DOHH2 (cell line): ENCODE measurements at regions not wholly inside any gene's neighbourhood (a gene's known extent, or its start where the extent isn't known, plus 50 kb on each side); places are given as distances from the start of the nearest gene placed in this dataset.

Experiments
- H3F3A ChIP-seq: fragments of 200-600 bp; sonication (generic), shearing (Covaris generic); 2 replicates; pipeline ENCODE4 v1.6.0; 2016; ENCODE audit warnings: antibody characterized with exemption, mild to moderate bottlenecking; ENCODE audit not compliant: control insufficient read depth, insufficient read depth
- H3K27ac ChIP-seq: fragments of 200-600 bp; sonication (generic); 2 replicates; pipeline ENCODE4 v1.5.1; 2014; ENCODE audit warnings: low read depth, mild to moderate bottlenecking, low read length, moderate library complexity
- H3K27me3 ChIP-seq: fragments of 200-600 bp; sonication (generic); 2 replicates; pipeline ENCODE4 v1.6.1; 2014; ENCODE audit warnings: mild to moderate bottlenecking, low read length, mixed read lengths; ENCODE audit not compliant: control insufficient read depth
- H3K36me3 ChIP-seq: fragments of 200-600 bp; sonication (generic); 2 replicates; pipeline ENCODE4 v1.6.1; 2014; ENCODE audit warnings: mild to moderate bottlenecking, low read length, moderate library complexity, mixed read lengths; ENCODE audit not compliant: control insufficient read depth
- H3K4me1 ChIP-seq: fragments of 200-600 bp; sonication (generic); 2 replicates; pipeline ENCODE4 v1.6.1; 2014; ENCODE audit warnings: mild to moderate bottlenecking, low read length, mixed read lengths; ENCODE audit not compliant: control insufficient read depth
- H3K4me2 ChIP-seq: fragments of 200-600 bp; sonication (generic); 2 replicates; pipeline ENCODE4 v1.6.0; 2014; ENCODE audit warnings: mild to moderate bottlenecking, low read length, moderate library complexity
- H3K4me3 ChIP-seq: fragments of 200-600 bp; sonication (generic); 2 replicates; pipeline ENCODE4 v1.5.1; 2014; ENCODE audit warnings: mild to moderate bottlenecking, low read length, mixed read lengths
- H3K79me2 ChIP-seq: fragments of 200-600 bp; sonication (generic); 2 replicates; pipeline ENCODE4 v1.6.1; 2014; ENCODE audit warnings: mild to moderate bottlenecking, low read length, mixed read lengths; ENCODE audit not compliant: control insufficient read depth
- H3K9me2 ChIP-seq: fragments of 200-600 bp; sonication (generic); replicated peaks from 2 replicates; pipeline ENCODE4 v1.6.1; 2014; ENCODE audit warnings: mild to moderate bottlenecking, low read length, mixed read lengths; ENCODE audit not compliant: control insufficient read depth
- H3K9me3 ChIP-seq: fragments of 200-600 bp; sonication (generic); 2 replicates; pipeline ENCODE4 v1.6.1; 2014; ENCODE audit warnings: antibody characterized with exemption, low read length, mixed read lengths; ENCODE audit not compliant: control insufficient read depth, insufficient read depth
- H4K20me1 ChIP-seq: fragments of 200-600 bp; sonication (generic); 2 replicates; pipeline ENCODE4 v1.6.0; 2014; ENCODE audit warnings: low read depth, mild to moderate bottlenecking, antibody characterized with exemption, low read length, moderate library complexity; ENCODE audit not compliant: control insufficient read depth, insufficient read depth
- CTCF ChIP-seq: fragments of 200-600 bp; sonication (generic); IDR thresholded peaks from one replicate; pipeline ENCODE4 v1.5.1; 2014; ENCODE audit warnings: antibody characterized with exemption, mild to moderate bottlenecking, low read depth, low read length; ENCODE audit not compliant: poor library complexity, severe bottlenecking
- EZH2phosphoT487 ChIP-seq: fragments of 200-600 bp; sonication (generic); IDR thresholded peaks from 2 replicates; pipeline ENCODE4 v1.6.1; 2017; ENCODE audit warnings: borderline replicate concordance, mild to moderate bottlenecking, antibody characterized with exemption, low read length, moderate library complexity, mixed read lengths

DNA sequence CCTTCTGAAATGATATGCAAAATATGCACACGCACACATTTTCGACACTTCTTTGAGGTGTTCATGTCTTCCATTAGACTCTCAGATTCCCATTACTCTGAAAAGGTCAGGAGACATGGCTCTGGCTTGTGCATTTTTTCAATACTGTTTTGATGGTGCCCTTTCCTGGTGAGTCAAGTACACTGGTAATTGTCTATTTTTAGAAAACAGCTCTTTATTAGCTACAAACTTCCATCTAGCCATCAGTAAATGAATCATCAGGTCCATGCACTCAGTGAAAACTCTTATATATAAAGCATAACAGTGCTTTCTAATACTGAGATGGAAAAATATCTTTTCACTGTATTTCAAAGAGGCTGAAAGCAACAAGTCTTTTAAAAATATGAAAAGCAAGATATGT lies 194.9 kb downstream of the GALNT1 start:
- Histone ChIP-seq H3K9me3 (no peaks in the 10 kb centered on the region), H3K36me3 (no peaks in the 10 kb centered on the region), H3K27me3 (no peaks in the 10 kb centered on the region; the same call in 1 of the 2 replicates), H4K20me1 (no peaks in the 10 kb centered on the region), H3K9me2 (no peaks in the 10 kb centered on the region), H3F3A (no peaks in the 10 kb centered on the region), H3K27ac (no peak overlapping the region), H3K4me3 (no peak overlapping the region), H3K4me2 (no peak overlapping the region), H3K4me1 (no peaks in the 10 kb centered on the region), H3K79me2 (no peaks in the 10 kb centered on the region)
- TF ChIP-seq CTCF (no peak), EZH2phosphoT487 (no peak)

- no peak overlapping the region for H3K27ac ChIP-seq
- H3K9me3 ChIP-seq, result no peaks in the 10 kb centered on the region
- H4K20me1 ChIP-seq, result no peaks in the 10 kb centered on the region
- no peaks in the 10 kb centered on the region; the same call in 1 of the 2 replicates for H3K27me3 ChIP-seq
- no peaks in the 10 kb centered on the region for H3K36me3 ChIP-seq
- H3K9me2 ChIP-seq, result no peaks in the 10 kb centered on the region
- no peak overlapping the region for H3K4me3 ChIP-seq
- H3K79me2 ChIP-seq, result no peaks in the 10 kb centered on the region
- no peak overlapping the region for H3K4me2 ChIP-seq
- TF ChIP-seq EZH2phosphoT487, result no peak
- TF ChIP-seq CTCF, result peak; percentile 14
- H3K4me1 ChIP-seq, result no peaks in the 10 kb centered on the region
- H3F3A ChIP-seq, result no peaks in the 10 kb centered on the region
These were observed 195.4 kb upstream of the RMP24 start for GRCh38 chr18:35777039-35777438.

DNA sequence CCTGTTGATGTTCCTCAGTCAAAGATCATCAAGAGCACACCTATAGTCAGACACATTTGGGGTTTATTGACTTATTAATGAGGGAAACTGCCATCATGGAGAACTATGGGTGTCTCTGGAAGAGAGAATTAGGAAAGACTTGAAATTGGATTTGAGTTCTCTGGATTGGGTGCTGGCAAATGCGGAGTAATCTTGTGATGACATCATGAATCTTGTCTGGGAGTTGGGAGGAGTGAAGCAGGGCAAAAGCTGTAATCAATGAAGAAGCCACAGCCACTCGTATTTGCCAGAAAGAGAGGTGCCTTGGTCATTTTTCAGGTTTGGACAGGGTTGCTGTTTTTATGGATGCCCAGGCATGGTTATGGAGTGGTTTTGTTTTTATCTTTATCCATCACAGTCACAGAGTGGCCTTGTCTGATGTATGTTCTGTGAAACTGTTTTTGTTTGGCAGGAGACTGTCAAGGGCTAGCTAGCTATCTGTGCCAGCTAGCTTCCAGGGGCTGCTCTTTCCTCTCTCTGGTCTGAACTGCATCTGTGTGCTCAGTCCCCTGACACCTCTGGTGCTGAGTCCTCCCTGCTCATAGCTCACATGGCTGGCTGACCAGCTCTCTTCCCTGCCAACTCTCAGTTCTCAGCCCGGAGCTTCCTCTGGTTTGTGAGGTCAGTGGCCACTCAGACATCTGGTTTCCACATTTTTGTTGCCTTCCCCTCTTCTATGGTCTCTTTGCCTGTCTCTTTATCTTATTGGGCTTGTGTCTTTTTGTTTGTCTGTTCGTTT lies 193.4 kb upstream of the RMP24 start:
- no peak for TF ChIP-seq CTCF
- TF ChIP-seq EZH2phosphoT487, result no peak
- Histone ChIP-seq H4K20me1 (no peaks in the 10 kb centered on the region), H3K4me1 (no peaks in the 10 kb centered on the region), H3F3A (no peaks in the 10 kb centered on the region), H3K9me3 (no peaks in the 10 kb centered on the region), H3K27ac (no peak overlapping the region), H3K27me3 (no peaks in the 10 kb centered on the region; the same call in 1 of the 2 replicates), H3K4me2 (no peak overlapping the region), H3K4me3 (no peak overlapping the region), H3K36me3 (no peaks in the 10 kb centered on the region), H3K79me2 (no peaks in the 10 kb centered on the region), H3K9me2 (no peaks in the 10 kb centered on the region)
